OCI-LY7 (cell line): ENCODE measurements at regions not wholly inside any gene's neighbourhood (a gene's known extent, or its start where the extent isn't known, plus 50 kb on each side); places are given as distances from the start of the nearest gene placed in this dataset.

ENCODE experiments used
- BruUV-seq: library from RNA; stranded (reverse); fragments of 400-500 nt; replicated peaks from 2 replicates; lab custom pipeline; 2021; lab: Mats Ljungman, UMichigan
- CTCF ChIA-PET: fragments of 300-600 bp; sonication (Branson Sonifier 250); formaldehyde crosslinking; loops from one replicate; lab custom pipeline; 2022; ENCODE audit warnings: antibody characterized with exemption; ENCODE audit not compliant: unreplicated experiment; lab: Charles Lee
- POLR2A ChIA-PET: fragments of 300-600 bp; sonication (Branson Sonifier 250); formaldehyde crosslinking; loops from one replicate; lab custom pipeline; 2022; ENCODE audit warnings: antibody characterized with exemption; lab: Charles Lee
- DNase-seq: peaks from one replicate; pipeline ENCODE4 v3.0.0-alpha.2; 2015; ENCODE audit warnings: low spot score
- H2AFZ ChIP-seq: fragments of 200-600 bp; sonication (generic), shearing (Covaris generic); 2 replicates; pipeline ENCODE4 v1.6.1; 2014; ENCODE audit warnings: mild to moderate bottlenecking, antibody characterized with exemption, low read length, moderate library complexity
- H3K27ac ChIP-seq: fragments of 200-600 bp; sonication (generic); 2 replicates; pipeline ENCODE4 v1.5.1; 2014; ENCODE audit warnings: mixed run types, low read depth, mild to moderate bottlenecking, moderate library complexity, low read length, inconsistent platforms; ENCODE audit not compliant: poor library complexity, severe bottlenecking
- H3K36me3 ChIP-seq: fragments of 200-600 bp; sonication (generic); 2 replicates; pipeline ENCODE4 v1.6.1; 2014; ENCODE audit warnings: mild to moderate bottlenecking, antibody characterized with exemption, low read length, moderate library complexity, mixed read lengths; ENCODE audit not compliant: insufficient read depth
- H3K4me1 ChIP-seq: fragments of 200-600 bp; sonication (generic); 2 replicates; pipeline ENCODE4 v1.5.1; 2014; ENCODE audit warnings: mild to moderate bottlenecking, low read length; ENCODE audit not compliant: insufficient read depth, poor library complexity, severe bottlenecking
- H3K4me2 ChIP-seq: fragments of 200-600 bp; sonication (generic); 2 replicates; pipeline ENCODE4 v1.6.1; 2014; ENCODE audit warnings: mild to moderate bottlenecking, low read length
- H3K4me3 ChIP-seq: fragments of 200-600 bp; sonication (generic); 2 replicates; pipeline ENCODE4 v1.5.1; 2014; ENCODE audit warnings: mild to moderate bottlenecking, low read depth, low read length; ENCODE audit not compliant: poor library complexity, severe bottlenecking
- H3K79me2 ChIP-seq: fragments of 200-600 bp; sonication (generic); 2 replicates; pipeline ENCODE4 v1.6.1; 2016; ENCODE audit warnings: low read depth, mild to moderate bottlenecking, low read length, moderate library complexity, mixed read lengths; ENCODE audit not compliant: insufficient read depth
- H3K9me2 ChIP-seq: fragments of 200-600 bp; sonication (generic); 2 replicates; pipeline ENCODE4 v1.6.1; 2016; ENCODE audit warnings: mild to moderate bottlenecking, low read length, mixed read lengths; ENCODE audit not compliant: insufficient read depth
- H3K9me3 ChIP-seq: fragments of 200-600 bp; sonication (generic); 2 replicates; pipeline ENCODE4 v1.6.1; 2014; ENCODE audit warnings: mild to moderate bottlenecking, mixed run types, low read length, mixed read lengths
- H4K20me1 ChIP-seq: fragments of 200-600 bp; sonication (generic); 2 replicates; pipeline ENCODE4 v1.6.1; 2014; ENCODE audit warnings: mild to moderate bottlenecking, antibody characterized with exemption, low read length, moderate library complexity, mixed read lengths; ENCODE audit not compliant: insufficient read depth
- EZH2phosphoT487 ChIP-seq: fragments of 200-600 bp; sonication (generic); IDR thresholded peaks from 2 replicates; pipeline ENCODE4 v1.6.1; 2018; ENCODE audit warnings: low read depth, borderline replicate concordance, mild to moderate bottlenecking, mixed run types, antibody characterized with exemption, low read length, moderate library complexity, mixed read lengths
- intact Hi-C: fragments of 100-400 bp; cut with micrococcal nuclease; formaldehyde crosslinking; loops from one replicate; pipeline ENCODE4 v1.10.0; 2022; ENCODE audit not compliant: unreplicated experiment
- TF ChIP-seq, protein P1 (sequence below): fragments of 200-600 bp; sonication (generic); conservative IDR thresholded peaks from 2 replicates; pipeline ENCODE4 v1.5.1; 2014; ENCODE audit warnings: mild to moderate bottlenecking, antibody characterized with exemption, low read length, moderate library complexity, mixed read lengths

GRCh38 chr2:120496759-120497158 lies 150.8 kb downstream of the INHBB start:
- no peaks in the 10 kb centered on the region for H3K36me3 ChIP-seq
- TF ChIP-seq, protein P1, sequence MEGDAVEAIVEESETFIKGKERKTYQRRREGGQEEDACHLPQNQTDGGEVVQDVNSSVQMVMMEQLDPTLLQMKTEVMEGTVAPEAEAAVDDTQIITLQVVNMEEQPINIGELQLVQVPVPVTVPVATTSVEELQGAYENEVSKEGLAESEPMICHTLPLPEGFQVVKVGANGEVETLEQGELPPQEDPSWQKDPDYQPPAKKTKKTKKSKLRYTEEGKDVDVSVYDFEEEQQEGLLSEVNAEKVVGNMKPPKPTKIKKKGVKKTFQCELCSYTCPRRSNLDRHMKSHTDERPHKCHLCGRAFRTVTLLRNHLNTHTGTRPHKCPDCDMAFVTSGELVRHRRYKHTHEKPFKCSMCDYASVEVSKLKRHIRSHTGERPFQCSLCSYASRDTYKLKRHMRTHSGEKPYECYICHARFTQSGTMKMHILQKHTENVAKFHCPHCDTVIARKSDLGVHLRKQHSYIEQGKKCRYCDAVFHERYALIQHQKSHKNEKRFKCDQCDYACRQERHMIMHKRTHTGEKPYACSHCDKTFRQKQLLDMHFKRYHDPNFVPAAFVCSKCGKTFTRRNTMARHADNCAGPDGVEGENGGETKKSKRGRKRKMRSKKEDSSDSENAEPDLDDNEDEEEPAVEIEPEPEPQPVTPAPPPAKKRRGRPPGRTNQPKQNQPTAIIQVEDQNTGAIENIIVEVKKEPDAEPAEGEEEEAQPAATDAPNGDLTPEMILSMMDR: no peak
- no peak for TF ChIP-seq EZH2phosphoT487
- no peak for DNase-seq
- no TSS peak for BruUV-seq
- no peaks in the 10 kb centered on the region for H4K20me1 ChIP-seq
- H3K79me2 ChIP-seq: no peaks in the 10 kb centered on the region
- no peak overlapping the region for H3K27ac ChIP-seq
- intact Hi-C loops: no loop called here
- H3K4me2 ChIP-seq: no peak overlapping the region
- ChIA-PET CTCF (no interaction called here), POLR2A (interaction anchor here (1.1 kb wide), 1 partner anchor 16 kb away, joined by 4 read pairs; no protein-coding TSS in a partner anchor)
- no peaks in the 10 kb centered on the region for H3K4me1 ChIP-seq
- no peak overlapping the region for H2AFZ ChIP-seq
- no peaks in the 10 kb centered on the region for H3K9me3 ChIP-seq
- H3K4me3 ChIP-seq: no peak overlapping the region
- H3K9me2 ChIP-seq: no peaks in the 10 kb centered on the region

DNA sequence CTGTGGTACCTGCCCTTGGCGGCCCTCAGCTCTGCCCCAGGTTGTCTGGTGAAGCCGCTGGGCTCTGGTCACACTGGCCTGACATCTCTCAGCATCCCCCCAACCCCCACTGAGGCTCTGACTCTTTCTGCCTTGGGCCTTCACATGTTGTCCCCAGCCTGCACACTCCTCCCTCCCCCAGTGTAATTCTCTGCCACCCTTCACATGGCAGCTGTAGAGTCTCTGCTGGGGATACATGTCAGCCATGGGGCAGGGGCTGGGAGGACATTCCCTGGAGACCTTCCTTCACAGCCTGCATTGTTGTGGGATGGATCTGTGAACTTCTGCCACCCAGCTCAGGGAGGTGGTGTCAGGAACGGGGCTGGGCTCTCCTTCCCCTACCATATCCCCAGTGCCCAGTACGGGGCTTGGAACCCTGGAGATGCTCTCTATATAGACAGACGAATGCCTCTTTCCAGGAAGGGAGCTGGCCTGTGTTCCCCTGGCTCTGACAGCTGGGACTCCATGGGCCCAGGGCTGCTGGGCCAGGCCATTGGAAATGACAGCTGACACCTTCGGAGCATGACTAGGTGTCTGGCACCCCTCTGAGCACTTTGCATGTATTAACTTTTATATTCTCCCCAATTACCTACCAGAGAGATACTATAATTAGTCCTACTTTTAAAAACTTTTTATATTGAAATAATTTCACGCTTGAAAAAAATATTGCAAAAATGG lies 151.5 kb downstream of the INHBB start:
- CTCF ChIA-PET: no interaction called here
- POLR2A ChIA-PET: interaction anchor here (1.1 kb wide), 1 partner anchor 15 kb away, joined by 4 read pairs; no protein-coding TSS in a partner anchor
- no TSS peak for BruUV-seq

More for the DNA sequence above, 151.5 kb downstream of the INHBB start:
- H3K9me2 ChIP-seq: no peaks in the 10 kb centered on the region
- H3K4me1 ChIP-seq: no peaks in the 10 kb centered on the region
- intact Hi-C loops: no loop called here
- H3K79me2 ChIP-seq: no peaks in the 10 kb centered on the region
- H3K9me3 ChIP-seq: no peaks in the 10 kb centered on the region
- H3K4me2 ChIP-seq: no peak overlapping the region
- no peaks in the 10 kb centered on the region for H4K20me1 ChIP-seq
- H2AFZ ChIP-seq: no peak overlapping the region
- no peaks in the 10 kb centered on the region for H3K36me3 ChIP-seq
- H3K27ac ChIP-seq: no peak overlapping the region
- no peak for DNase-seq
- TF ChIP-seq, protein P1: no peak
- no peak for TF ChIP-seq EZH2phosphoT487
- H3K4me3 ChIP-seq: no peak overlapping the region
